ENCODE measurements at regions not wholly inside any gene's neighbourhood (a gene's known extent, or its start where the extent isn't known, plus 50 kb on each side); places are given as distances from the start of the nearest gene placed in this dataset.

DNA sequence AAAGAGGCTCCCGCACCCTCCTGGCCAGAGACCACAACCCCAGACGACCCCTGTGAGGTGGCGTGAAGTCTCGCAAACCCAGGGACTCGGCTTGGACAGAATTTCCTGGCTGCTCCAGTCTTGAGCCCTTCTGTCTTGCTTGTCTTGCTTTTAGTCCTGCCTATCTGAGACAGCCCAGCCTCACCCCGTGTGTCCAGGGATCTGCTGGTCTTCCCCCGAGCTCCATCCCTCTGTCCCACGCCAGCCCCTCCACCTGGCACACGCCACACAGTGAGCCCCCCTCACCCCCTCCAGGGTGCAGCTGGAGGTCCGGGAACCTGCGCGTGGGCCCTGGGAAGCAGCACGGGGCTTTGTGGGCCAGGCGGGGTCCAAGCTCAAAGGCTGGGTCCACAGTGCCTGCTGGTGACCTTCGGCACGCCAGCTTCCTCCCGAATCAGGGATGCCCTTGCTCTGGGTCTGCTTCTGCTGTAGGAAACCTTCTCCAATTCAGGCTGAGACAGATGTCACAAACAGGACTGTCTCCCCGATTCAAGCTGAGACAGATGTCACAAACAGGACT lies 97.1 kb downstream of the SIK1 start:
- Histone ChIP-seq H3K9me2 (ENCODE audit: insufficient read depth) (no peaks in the 10 kb centered on the region), H3K4me1 (ENCODE audit: control insufficient read depth in 1 of 2, insufficient read depth in 2 of 2, low read length in 2 of 2) (peaks cover 2 to 9% of the 10 kb centered on the region in 2 experiments; a peak in 2 of 4 replicates), H3K79me2 (ENCODE audit: insufficient read depth, low read length) (no peaks in the 10 kb centered on the region), H3K27ac (ENCODE audit: low read depth, low read length) (no peak overlapping the region), H3K4me3 (replicated peaks in 1 of 2; ENCODE audit: low read depth in 1 of 2, low read length in 2 of 2) (no peak overlapping the region), H3K4me2 (ENCODE audit: low read length) (no peak overlapping the region), H3K27me3 (ENCODE audit: insufficient read depth, low read length) (no peaks in the 10 kb centered on the region), H2AFZ (ENCODE audit: low read depth, low read length, poor library complexity, severe bottlenecking) (no peak overlapping the region), H4K20me1 (ENCODE audit: insufficient read depth) (no peaks in the 10 kb centered on the region), H3K9ac (ENCODE audit: low read length) (no peak overlapping the region), H3K9me3 (ENCODE audit: control insufficient read depth in 1 of 2, insufficient read depth in 1 of 2, low read depth in 1 of 2, low read length in 2 of 2) (no peaks in the 10 kb centered on the region), H3K36me3 (ENCODE audit: control insufficient read depth in 1 of 2, insufficient read depth in 2 of 2, low read length in 2 of 2) (no peaks in the 10 kb centered on the region)
- intact Hi-C loops (cut with micrococcal nuclease) = no loop called here
- ChIA-PET POLR2A (no interaction called here), RAD21 (ENCODE audit: low non-redundant PET in 1 of 2, low total read pairs in 2 of 2, uncharacterized antibody in 2 of 2, unreplicated experiment in 2 of 2) (no interaction called here), CTCF (no interaction called here)
- no TSS peak for BruUV-seq (replicated peaks)
- no peak for TF ChIP-seq POLR2A (IDR thresholded peaks at IDR 0.05; ENCODE audit: borderline replicate concordance, extremely low read depth, insufficient read depth, insufficient read length)
- TF ChIP-seq, protein P1, sequence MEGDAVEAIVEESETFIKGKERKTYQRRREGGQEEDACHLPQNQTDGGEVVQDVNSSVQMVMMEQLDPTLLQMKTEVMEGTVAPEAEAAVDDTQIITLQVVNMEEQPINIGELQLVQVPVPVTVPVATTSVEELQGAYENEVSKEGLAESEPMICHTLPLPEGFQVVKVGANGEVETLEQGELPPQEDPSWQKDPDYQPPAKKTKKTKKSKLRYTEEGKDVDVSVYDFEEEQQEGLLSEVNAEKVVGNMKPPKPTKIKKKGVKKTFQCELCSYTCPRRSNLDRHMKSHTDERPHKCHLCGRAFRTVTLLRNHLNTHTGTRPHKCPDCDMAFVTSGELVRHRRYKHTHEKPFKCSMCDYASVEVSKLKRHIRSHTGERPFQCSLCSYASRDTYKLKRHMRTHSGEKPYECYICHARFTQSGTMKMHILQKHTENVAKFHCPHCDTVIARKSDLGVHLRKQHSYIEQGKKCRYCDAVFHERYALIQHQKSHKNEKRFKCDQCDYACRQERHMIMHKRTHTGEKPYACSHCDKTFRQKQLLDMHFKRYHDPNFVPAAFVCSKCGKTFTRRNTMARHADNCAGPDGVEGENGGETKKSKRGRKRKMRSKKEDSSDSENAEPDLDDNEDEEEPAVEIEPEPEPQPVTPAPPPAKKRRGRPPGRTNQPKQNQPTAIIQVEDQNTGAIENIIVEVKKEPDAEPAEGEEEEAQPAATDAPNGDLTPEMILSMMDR (IDR thresholded peaks at IDR 0.05 in 2 of 3, conservative IDR thresholded peaks at IDR 0.05 in 1 of 3; ENCODE audit: borderline replicate concordance in 1 of 3, insufficient read depth in 1 of 3, low read depth in 2 of 3, low read length in 2 of 3) = no peak
- TF ChIP-seq RAD21 (IDR thresholded peaks at IDR 0.05; ENCODE audit: low read depth) = no peak
- TF ChIP-seq SRF (IDR thresholded peaks at IDR 0.05; ENCODE audit: low read depth) = no peak
- no peak for TF ChIP-seq CBX3 (IDR thresholded peaks at IDR 0.05; ENCODE audit: low read depth)
- no peak for TF ChIP-seq ZNF274 (IDR thresholded peaks at IDR 0.05; ENCODE audit: low read depth, low read length)
- no peak for TF ChIP-seq EZH2 (IDR thresholded peaks at IDR 0.05)
- no peak for TF ChIP-seq SP1 (IDR thresholded peaks at IDR 0.05; ENCODE audit: low read depth)
- TF ChIP-seq, protein P2, sequence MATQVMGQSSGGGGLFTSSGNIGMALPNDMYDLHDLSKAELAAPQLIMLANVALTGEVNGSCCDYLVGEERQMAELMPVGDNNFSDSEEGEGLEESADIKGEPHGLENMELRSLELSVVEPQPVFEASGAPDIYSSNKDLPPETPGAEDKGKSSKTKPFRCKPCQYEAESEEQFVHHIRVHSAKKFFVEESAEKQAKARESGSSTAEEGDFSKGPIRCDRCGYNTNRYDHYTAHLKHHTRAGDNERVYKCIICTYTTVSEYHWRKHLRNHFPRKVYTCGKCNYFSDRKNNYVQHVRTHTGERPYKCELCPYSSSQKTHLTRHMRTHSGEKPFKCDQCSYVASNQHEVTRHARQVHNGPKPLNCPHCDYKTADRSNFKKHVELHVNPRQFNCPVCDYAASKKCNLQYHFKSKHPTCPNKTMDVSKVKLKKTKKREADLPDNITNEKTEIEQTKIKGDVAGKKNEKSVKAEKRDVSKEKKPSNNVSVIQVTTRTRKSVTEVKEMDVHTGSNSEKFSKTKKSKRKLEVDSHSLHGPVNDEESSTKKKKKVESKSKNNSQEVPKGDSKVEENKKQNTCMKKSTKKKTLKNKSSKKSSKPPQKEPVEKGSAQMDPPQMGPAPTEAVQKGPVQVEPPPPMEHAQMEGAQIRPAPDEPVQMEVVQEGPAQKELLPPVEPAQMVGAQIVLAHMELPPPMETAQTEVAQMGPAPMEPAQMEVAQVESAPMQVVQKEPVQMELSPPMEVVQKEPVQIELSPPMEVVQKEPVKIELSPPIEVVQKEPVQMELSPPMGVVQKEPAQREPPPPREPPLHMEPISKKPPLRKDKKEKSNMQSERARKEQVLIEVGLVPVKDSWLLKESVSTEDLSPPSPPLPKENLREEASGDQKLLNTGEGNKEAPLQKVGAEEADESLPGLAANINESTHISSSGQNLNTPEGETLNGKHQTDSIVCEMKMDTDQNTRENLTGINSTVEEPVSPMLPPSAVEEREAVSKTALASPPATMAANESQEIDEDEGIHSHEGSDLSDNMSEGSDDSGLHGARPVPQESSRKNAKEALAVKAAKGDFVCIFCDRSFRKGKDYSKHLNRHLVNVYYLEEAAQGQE (IDR thresholded peaks at IDR 0.05; ENCODE audit: low read depth) = no peak
- DNase-seq (ENCODE audit: low read depth, low spot score) = no peak
- ATAC-seq = no peak

Measured in HCT116 (cell line).